ENCODE measurements at regions not wholly inside any gene's neighbourhood (a gene's known extent, or its start where the extent isn't known, plus 50 kb on each side); places are given as distances from the start of the nearest gene placed in this dataset.

DNA sequence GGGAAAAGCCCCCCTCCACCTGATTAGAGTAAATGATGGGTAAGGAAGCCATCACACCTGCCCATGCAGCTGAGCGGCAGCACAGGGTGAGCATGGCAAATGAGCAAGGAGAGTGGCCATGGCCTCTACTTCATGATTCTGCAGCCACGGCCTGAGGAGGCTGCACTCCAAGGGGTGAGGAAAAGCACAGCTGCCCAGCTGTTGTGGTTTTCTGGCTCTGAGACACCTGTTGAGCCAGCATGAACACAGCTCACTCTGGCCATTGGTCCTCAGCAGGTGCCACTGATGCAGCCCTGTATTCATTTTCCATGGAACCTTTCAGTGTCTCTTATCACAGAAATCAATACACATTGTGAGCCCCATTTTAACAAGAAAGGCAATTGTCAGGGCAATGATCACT lies 707.2 kb downstream of the AACS start:
- no peak overlapping the region for H3K27ac ChIP-seq
- peaks cover 5% of the 10 kb centered on the region for H3K9me3 Mint-ChIP-seq
- H3K36me3 Mint-ChIP-seq = no peaks in the 10 kb centered on the region
- H3K27me3 ChIP-seq = no peaks in the 10 kb centered on the region
- no peak overlapping the region for H2AFZ ChIP-seq (replicated peaks)
- no peaks in the 10 kb centered on the region for H3K79me2 ChIP-seq (ENCODE audit: low read depth)
- H3K4me1 Mint-ChIP-seq = no peaks in the 10 kb centered on the region
- no peak for TF ChIP-seq EZH2 (IDR thresholded peaks at IDR 0.05)
- no peak overlapping the region for H3K4me3 Mint-ChIP-seq
- no peak overlapping the region for H3K4me3 ChIP-seq
- no peaks in the 10 kb centered on the region for H3F3A ChIP-seq (ENCODE audit: low read depth)
- no peak overlapping the region for H3K27ac Mint-ChIP-seq
- H3K4me1 ChIP-seq = no peaks in the 10 kb centered on the region
- DNase-seq (ENCODE audit: low spot score) = no peak
- H3K4me2 ChIP-seq = no peak overlapping the region
- H3K36me3 ChIP-seq = no peaks in the 10 kb centered on the region
- H3K9ac ChIP-seq = no peak overlapping the region
- peaks cover 8% of the 10 kb centered on the region for H3K9me3 ChIP-seq (ENCODE audit: low read depth)
- no peaks in the 10 kb centered on the region for H3K27me3 Mint-ChIP-seq (ENCODE audit: insufficient read depth, low read depth)
- no peaks in the 10 kb centered on the region for H4K20me1 ChIP-seq (ENCODE audit: low read depth)

DNA sequence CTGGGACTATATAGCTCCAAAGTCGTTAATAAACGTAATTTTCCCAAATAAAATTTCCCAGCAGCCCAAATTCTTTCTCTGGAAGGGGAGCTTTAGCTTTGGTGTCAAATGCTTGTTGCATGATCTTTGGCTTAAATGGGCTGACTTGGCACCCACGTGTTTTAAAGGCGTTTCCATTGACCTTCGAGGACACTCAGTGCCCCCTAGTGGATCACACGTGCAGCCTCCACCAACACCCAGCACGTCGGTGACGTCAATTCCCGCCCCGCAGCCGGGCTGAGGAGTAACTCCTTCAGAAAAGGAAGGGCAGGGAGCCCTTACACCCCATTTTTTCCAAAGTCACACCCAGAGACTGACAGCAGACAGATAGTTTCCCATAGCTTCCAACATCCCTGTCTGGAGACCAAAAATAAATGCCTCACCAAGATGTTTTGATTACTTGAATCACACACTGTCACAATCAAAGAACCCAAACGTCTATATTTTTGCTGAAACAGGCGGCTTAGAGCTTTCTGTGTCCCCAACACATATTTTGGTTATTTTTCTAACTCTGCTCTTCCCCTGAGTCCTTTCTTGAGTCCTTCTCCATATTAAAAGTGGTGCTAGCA lies 707.9 kb downstream of the AACS start:
- no peaks in the 10 kb centered on the region for H3K36me3 Mint-ChIP-seq
- no peaks in the 10 kb centered on the region for H4K20me1 ChIP-seq (ENCODE audit: low read depth)
- peaks cover 14% of the 10 kb centered on the region for H3K9me3 ChIP-seq (ENCODE audit: low read depth)
- TF ChIP-seq, protein P1, sequence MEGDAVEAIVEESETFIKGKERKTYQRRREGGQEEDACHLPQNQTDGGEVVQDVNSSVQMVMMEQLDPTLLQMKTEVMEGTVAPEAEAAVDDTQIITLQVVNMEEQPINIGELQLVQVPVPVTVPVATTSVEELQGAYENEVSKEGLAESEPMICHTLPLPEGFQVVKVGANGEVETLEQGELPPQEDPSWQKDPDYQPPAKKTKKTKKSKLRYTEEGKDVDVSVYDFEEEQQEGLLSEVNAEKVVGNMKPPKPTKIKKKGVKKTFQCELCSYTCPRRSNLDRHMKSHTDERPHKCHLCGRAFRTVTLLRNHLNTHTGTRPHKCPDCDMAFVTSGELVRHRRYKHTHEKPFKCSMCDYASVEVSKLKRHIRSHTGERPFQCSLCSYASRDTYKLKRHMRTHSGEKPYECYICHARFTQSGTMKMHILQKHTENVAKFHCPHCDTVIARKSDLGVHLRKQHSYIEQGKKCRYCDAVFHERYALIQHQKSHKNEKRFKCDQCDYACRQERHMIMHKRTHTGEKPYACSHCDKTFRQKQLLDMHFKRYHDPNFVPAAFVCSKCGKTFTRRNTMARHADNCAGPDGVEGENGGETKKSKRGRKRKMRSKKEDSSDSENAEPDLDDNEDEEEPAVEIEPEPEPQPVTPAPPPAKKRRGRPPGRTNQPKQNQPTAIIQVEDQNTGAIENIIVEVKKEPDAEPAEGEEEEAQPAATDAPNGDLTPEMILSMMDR (IDR thresholded peaks at IDR 0.05) = peak; percentile 51
- TF ChIP-seq EZH2phosphoT487 (IDR thresholded peaks at IDR 0.05) = no peak
- no peak overlapping the region for H3K27ac ChIP-seq
- H3K4me1 ChIP-seq = no peaks in the 10 kb centered on the region
- no peaks in the 10 kb centered on the region for H3K27me3 Mint-ChIP-seq (ENCODE audit: insufficient read depth, low read depth)
- H2AFZ ChIP-seq (replicated peaks) = no peak overlapping the region
- no peaks in the 10 kb centered on the region for H3K4me1 Mint-ChIP-seq
- H3K4me3 ChIP-seq = no peak overlapping the region
- peak; percentile 48 for DNase-seq (ENCODE audit: low spot score)
- H3K36me3 ChIP-seq = no peaks in the 10 kb centered on the region
- H3F3A ChIP-seq (ENCODE audit: low read depth) = no peaks in the 10 kb centered on the region
- no peak overlapping the region for H3K9ac ChIP-seq
- peaks cover 5% of the 10 kb centered on the region for H3K9me3 Mint-ChIP-seq
- no peak overlapping the region for H3K4me2 ChIP-seq
- H3K27ac Mint-ChIP-seq = no peak overlapping the region
- H3K27me3 ChIP-seq = no peaks in the 10 kb centered on the region
- no peaks in the 10 kb centered on the region for H3K79me2 ChIP-seq (ENCODE audit: low read depth)
- H3K4me3 Mint-ChIP-seq = no peak overlapping the region

DNA sequence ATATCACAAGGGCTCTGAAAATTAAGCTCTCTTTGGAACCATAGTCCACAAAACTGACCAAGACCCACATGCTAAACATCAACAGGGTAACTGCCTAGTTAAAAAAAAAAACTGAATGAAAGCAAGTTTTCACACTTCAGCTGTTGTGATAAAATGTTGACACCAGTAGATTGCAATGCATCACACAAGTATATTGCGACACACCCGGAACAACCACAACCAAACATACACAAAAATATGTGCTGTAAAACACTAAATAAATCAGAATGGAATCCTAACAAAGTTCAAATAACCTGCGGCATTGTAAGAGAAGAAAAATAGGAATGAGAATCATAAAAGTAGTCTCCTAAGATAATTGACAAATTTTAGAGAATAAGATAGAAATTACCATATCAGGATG lies 710.3 kb downstream of the AACS start:
- H3K36me3 Mint-ChIP-seq = no peaks in the 10 kb centered on the region

DNA sequence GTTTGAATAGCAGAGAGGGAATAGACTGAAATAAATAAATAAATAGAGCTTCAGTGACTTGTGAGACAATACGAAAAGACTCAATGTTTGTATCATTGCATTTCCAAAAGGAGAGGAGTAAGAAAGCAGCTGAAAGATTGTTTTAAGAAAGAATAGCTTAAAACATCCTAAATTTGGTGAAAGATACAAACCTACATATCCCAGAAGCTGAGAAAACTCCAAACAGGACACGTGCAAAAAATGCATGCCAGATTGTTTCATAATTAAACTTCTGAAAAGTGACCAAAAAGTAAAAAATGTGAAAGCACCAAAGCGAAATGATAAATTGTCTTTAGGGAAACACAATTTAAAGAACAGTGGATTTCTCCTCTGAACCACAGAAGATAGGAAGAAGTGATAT lies 711.0 kb downstream of the AACS start:
- DNase-seq (ENCODE audit: low spot score) = no peak
- Histone ChIP-seq H3K4me2 (no peak overlapping the region), H3K27ac (no peak overlapping the region), H3K79me2 (ENCODE audit: low read depth) (no peaks in the 10 kb centered on the region), H3K4me3 (no peak overlapping the region), H3K27me3 (no peaks in the 10 kb centered on the region), H3F3A (ENCODE audit: low read depth) (no peaks in the 10 kb centered on the region), H4K20me1 (ENCODE audit: low read depth) (no peaks in the 10 kb centered on the region), H3K9ac (no peak overlapping the region), H3K4me1 (no peaks in the 10 kb centered on the region), H2AFZ (replicated peaks) (no peak overlapping the region), H3K9me3 (ENCODE audit: low read depth) (peaks cover 14% of the 10 kb centered on the region), H3K36me3 (no peaks in the 10 kb centered on the region)
- H3K27me3 Mint-ChIP-seq (ENCODE audit: insufficient read depth, low read depth) = no peaks in the 10 kb centered on the region
- H3K27ac Mint-ChIP-seq = no peak overlapping the region
- H3K36me3 Mint-ChIP-seq = no peaks in the 10 kb centered on the region
- no peak overlapping the region for H3K4me3 Mint-ChIP-seq
- TF ChIP-seq EZH2 (IDR thresholded peaks at IDR 0.05) (no peak), EZH2phosphoT487 (IDR thresholded peaks at IDR 0.05) (no peak)
- TF ChIP-seq, protein P1 (IDR thresholded peaks at IDR 0.05) = no peak
- H3K4me1 Mint-ChIP-seq = no peaks in the 10 kb centered on the region
- peaks cover 5% of the 10 kb centered on the region for H3K9me3 Mint-ChIP-seq

More for the DNA sequence above, 710.3 kb downstream of the AACS start:
- Histone ChIP-seq H3K4me3 (no peak overlapping the region), H2AFZ (replicated peaks) (no peak overlapping the region), H3K79me2 (ENCODE audit: low read depth) (no peaks in the 10 kb centered on the region), H3K27ac (no peak overlapping the region), H3K4me1 (no peaks in the 10 kb centered on the region), H3K36me3 (no peaks in the 10 kb centered on the region), H3K27me3 (no peaks in the 10 kb centered on the region), H3F3A (ENCODE audit: low read depth) (no peaks in the 10 kb centered on the region), H3K4me2 (no peak overlapping the region), H4K20me1 (ENCODE audit: low read depth) (no peaks in the 10 kb centered on the region), H3K9ac (no peak overlapping the region), H3K9me3 (ENCODE audit: low read depth) (peaks cover 14% of the 10 kb centered on the region)
- Mint-ChIP-seq H3K4me3 (no peak overlapping the region), H3K9me3 (peaks cover 5% of the 10 kb centered on the region), H3K27me3 (ENCODE audit: insufficient read depth, low read depth) (no peaks in the 10 kb centered on the region), H3K27ac (no peak overlapping the region), H3K4me1 (no peaks in the 10 kb centered on the region)
- TF ChIP-seq EZH2 (IDR thresholded peaks at IDR 0.05) (no peak), EZH2phosphoT487 (IDR thresholded peaks at IDR 0.05) (no peak)
- TF ChIP-seq, protein P1 (IDR thresholded peaks at IDR 0.05) = no peak
- DNase-seq (ENCODE audit: low spot score) = no peak
